AG04449 (cell line): ENCODE measurements at regions not wholly inside any gene's neighbourhood (a gene's known extent, or its start where the extent isn't known, plus 50 kb on each side); places are given as distances from the start of the nearest gene placed in this dataset.

ENCODE experiments used
- CTCF ChIA-PET: fragments of 350-600 bp; formaldehyde crosslinking; extraction: SDS; loops from one replicate; lab custom pipeline; 2021; ENCODE audit warnings: antibody characterized with exemption; lab: Yijun Ruan, JAX
- POLR2A ChIA-PET: fragments of 400-600, 350-600 bp; formaldehyde crosslinking; extraction: SDS; loops from one replicate; lab custom pipeline; 2020; ENCODE audit warnings: antibody characterized with exemption, inconsistent platforms; lab: Yijun Ruan, JAX
- DNase-seq: peaks from one replicate; pipeline ENCODE4 v3.0.0-alpha.2; 2010; ENCODE audit warnings: low read depth, low spot score
- H3K4me3 ChIP-seq: 2 replicates; pipeline ENCODE4 v1.5.1; 2011; ENCODE audit warnings: low read depth, mild to moderate bottlenecking, control low read depth, low read length
- TF ChIP-seq, protein P1 (sequence below): IDR thresholded peaks from one replicate; pipeline ENCODE4 v1.5.1; 2011; ENCODE audit warnings: mild to moderate bottlenecking, moderate library complexity, low read length, control low read depth, inconsistent platforms; ENCODE audit not compliant: insufficient read depth; ENCODE audit errors: missing control alignments

- CTCF ChIA-PET = no interaction called here
- POLR2A ChIA-PET = no interaction called here
- TF ChIP-seq, protein P1, sequence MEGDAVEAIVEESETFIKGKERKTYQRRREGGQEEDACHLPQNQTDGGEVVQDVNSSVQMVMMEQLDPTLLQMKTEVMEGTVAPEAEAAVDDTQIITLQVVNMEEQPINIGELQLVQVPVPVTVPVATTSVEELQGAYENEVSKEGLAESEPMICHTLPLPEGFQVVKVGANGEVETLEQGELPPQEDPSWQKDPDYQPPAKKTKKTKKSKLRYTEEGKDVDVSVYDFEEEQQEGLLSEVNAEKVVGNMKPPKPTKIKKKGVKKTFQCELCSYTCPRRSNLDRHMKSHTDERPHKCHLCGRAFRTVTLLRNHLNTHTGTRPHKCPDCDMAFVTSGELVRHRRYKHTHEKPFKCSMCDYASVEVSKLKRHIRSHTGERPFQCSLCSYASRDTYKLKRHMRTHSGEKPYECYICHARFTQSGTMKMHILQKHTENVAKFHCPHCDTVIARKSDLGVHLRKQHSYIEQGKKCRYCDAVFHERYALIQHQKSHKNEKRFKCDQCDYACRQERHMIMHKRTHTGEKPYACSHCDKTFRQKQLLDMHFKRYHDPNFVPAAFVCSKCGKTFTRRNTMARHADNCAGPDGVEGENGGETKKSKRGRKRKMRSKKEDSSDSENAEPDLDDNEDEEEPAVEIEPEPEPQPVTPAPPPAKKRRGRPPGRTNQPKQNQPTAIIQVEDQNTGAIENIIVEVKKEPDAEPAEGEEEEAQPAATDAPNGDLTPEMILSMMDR = no peak
- DNase-seq = no peak
- no peak overlapping the region for H3K4me3 ChIP-seq
Measured at GRCh38 chr12:42946871-42947381, 357.4 kb upstream of the PRICKLE1 start.

GRCh38 chr12:42945927-42946326, 356.4 kb upstream of the PRICKLE1 start:
- CTCF ChIA-PET = no interaction called here
- DNase-seq = no peak
- POLR2A ChIA-PET = no interaction called here
- TF ChIP-seq, protein P1 = no peak
- no peak overlapping the region for H3K4me3 ChIP-seq

DNA sequence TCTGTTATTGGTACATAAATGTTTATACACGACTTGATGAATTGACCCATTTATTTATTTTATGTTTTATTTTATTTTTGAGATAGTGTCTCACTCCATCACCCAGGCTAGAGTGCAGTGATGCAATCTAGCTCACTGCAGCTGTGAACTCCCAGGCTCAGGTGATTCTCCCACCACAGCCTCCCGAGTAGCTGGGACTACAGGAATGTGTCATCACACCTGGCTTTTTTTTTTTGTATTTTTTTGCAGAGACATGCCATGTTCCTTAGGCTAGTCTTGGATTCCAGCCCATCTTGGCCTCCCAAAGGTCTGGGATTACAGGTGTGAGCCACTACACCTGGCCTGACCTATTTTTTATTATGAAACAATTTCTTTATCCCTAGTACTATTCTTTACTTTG, 355.0 kb upstream of the PRICKLE1 start:
- no peak for DNase-seq
- ChIA-PET POLR2A (no interaction called here), CTCF (no interaction called here)
- TF ChIP-seq, protein P1 = no peak
- no peak overlapping the region for H3K4me3 ChIP-seq

DNA sequence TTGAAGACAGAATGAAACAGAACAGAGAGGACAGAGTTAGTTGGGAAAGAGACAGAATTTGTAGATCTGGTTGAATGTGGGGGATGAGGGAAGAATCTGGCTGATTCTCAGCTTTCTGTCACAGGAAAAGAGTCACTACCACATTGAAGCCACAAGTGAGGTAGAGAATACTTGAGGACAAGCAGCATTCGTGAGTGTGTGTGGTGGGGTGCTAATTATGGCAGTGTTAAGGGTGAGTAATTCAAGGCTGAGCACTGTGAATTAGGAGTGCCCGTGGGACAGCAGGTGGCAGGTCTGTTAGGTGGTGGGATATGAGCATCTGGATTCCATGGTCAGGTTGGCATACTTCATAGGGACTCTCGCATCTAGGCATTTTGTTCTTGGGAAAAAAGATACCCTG, 347.4 kb upstream of the PRICKLE1 start:
- POLR2A ChIA-PET = interaction anchor here (0.7 kb wide), 1 partner anchor 369 kb away, joined by 3 read pairs; no protein-coding TSS in a partner anchor
- TF ChIP-seq, protein P1 = no peak
- DNase-seq = no peak
- H3K4me3 ChIP-seq = no peak overlapping the region
- CTCF ChIA-PET = no interaction called here

DNA sequence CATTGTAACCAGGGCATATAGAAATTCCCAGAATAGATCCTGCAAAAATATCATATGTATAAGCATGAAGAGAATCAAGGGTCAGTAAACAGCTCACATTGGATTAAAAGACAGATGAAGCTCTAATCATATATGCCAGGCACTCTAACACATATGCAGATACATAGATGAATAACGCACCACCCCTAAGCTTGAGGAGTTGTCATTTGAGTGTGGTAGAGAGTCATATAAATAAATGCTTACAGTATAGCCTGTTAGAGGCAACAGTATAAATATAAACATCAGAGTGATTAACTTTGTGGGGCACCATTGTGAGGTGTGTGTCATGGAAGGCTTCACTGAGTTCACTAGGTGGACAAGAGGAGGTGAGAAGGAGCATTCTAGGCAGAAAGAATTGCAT, 346.7 kb upstream of the PRICKLE1 start:
- ChIA-PET POLR2A (interaction anchor here (0.7 kb wide), 1 partner anchor 370 kb away, joined by 3 read pairs; no protein-coding TSS in a partner anchor), CTCF (no interaction called here)
- H3K4me3 ChIP-seq = no peak overlapping the region
- TF ChIP-seq, protein P1 = no peak
- no peak for DNase-seq

- no peak overlapping the region for H3K4me3 ChIP-seq
- POLR2A ChIA-PET = no interaction called here
- CTCF ChIA-PET = no interaction called here
- TF ChIP-seq, protein P1 = no peak
- no peak for DNase-seq
Measured at GRCh38 chr12:42935756-42936155, 346.2 kb upstream of the PRICKLE1 start.
